GM19467 (cell line): ENCODE measurements at regions not wholly inside any gene's neighbourhood (a gene's known extent, or its start where the extent isn't known, plus 50 kb on each side); places are given as distances from the start of the nearest gene placed in this dataset.

Source experiments
- ATAC-seq: cut with Tn5 transposase; IDR thresholded peaks from one replicate; pipeline ENCODE4 v1.9.1; 2021; ENCODE audit warnings: mild to moderate bottlenecking, moderate library complexity; ENCODE audit not compliant: unreplicated experiment

DNA sequence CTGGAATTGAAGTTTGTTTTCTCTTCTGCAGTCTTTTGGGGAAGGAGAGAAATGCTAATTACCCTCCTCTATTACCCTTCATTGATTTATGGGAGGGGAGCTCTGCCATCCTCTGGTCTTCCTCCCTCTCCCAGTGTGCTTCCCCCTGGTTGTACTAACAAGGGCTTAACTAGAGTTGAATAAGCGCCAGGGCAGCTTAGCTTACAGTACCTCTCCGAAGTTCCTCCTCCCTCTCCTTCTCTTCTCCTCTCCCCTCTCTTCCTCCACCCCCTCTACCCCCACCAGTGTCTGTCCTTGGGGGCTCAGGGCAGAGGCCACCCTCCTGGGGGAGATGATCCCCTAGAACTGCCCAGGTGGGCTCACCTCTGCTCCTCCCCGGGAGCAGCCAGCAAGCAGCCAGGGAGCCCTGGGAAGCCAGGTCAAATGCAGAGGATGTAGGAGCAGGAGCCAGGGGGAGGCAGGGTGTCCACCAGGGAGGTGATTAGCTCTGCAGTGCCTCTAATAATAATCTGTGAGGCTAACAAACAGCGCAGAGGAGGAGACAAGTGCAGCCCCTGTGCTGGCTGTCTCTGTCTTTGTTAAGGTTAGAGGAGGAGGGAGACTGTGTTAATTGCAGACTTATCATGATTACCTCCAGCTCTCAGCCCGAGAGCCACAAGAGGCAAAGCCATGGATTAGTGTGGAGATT, 191.6 kb upstream of the CADM1 start:
- no peak for ATAC-seq

DNA sequence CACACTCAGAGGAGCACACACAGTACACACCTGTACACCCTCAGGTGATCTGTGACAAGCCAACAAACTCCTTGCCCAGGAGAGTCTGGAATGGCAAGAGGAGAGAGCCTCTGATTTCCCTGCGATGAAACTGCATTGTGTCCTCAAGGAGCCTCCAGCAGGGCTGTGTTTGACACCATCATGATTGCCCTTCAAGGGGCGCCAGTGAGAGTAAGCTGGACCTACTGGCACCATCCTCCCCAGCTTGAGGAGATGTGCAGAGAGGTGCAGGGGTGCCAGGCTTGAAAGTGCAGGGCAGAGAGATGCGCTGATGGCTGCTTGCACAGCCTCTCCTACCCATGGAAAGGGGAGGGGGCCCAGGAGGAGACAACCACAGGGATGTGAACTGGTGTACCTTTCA, 188.8 kb upstream of the CADM1 start:
- ATAC-seq = no peak

DNA sequence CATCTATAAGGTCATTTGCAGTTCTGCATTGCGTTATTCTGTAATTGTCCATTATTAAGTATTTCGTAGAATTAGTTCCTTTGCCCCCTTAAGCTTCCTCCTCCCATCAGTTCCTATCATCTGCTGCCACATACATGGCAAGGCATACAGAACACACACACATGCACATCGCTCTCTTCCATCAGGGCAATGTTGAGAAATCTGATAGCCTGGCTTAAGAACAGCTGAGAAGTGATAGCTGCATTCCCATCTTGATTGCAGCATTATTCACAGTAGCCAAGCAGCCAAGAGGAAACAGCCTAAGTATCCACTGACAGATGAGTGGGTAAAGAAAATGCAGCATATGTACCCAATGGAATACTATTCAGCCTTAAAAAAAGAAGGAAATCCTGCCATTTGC, 186.8 kb upstream of the CADM1 start:
- ATAC-seq = no peak

DNA sequence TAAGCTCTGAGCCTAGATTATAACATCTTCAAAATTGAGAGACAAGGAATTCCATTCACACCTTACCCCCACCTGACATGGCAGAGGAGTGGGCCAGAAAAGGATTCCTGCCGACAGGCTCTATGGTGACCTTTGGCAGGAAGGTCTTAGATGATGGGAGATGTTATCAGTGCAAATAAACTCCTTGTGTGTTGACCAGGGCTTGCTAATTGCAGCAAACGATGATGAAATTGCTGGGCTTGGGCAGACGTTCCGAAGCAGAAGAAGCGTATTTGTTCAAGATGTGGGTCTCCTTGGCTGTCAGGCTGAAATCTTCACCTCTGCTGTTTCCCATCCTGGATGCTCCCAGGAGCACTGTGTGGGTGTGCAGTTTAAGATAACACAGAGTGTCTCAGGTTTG, 183.7 kb upstream of the CADM1 start:
- ATAC-seq = no peak

DNA sequence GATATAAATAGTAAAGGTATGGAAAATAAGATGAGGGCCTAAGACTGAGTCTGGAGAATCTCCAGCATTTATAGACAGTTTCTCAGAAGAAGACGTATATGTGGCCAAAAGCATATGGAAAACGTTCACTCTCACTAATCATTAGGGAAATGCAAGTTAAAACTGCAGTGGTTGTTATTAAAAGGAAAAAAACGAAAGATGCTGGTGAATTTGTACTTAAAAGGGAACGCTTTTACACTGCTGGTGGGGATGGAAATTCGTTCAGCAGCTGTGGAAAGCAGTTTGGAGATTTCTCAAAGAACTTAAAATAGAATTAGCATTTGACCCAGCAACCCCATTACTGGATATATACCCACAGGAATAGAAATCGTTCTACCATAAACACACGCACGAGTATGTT, 180.5 kb upstream of the CADM1 start:
- no peak for ATAC-seq

DNA sequence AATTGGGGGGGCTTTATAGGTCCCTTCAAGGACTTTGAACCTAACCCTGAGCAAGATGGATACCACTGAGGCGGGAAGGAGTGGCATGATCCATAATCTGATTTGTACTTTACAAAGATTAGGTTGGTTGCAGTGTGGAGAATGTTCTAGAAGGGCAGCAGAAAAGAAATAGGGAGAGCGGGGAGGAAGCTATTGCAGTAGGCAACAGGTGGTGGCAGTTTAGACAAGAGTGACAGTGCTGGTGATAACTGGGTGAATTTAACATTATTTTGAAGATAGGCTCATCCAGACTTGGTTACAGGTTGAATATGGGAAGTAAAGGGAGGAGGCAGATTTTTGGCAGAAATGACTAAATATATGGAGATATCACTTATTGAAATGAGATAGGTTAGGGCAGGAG, 179.9 kb upstream of the CADM1 start:
- ATAC-seq = no peak

DNA sequence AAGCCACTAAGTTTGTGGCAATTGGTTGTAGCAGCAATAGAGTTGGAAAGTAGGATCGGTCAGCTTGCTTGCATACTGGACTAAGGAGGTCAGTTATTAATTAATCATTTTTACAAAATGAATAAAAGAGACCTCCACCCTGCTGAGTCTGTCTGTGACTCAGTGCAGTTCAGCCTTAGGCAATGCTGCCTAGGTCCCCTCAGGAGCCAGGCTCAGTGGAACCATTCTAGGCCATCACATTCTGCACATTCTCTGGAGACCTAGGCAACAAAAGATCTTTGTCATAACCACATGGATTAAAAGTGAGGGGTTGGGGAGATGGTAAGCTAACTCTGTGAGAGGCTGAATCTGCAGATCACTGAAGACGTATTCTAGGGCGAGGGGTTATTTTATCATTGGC, 178.7 kb upstream of the CADM1 start:
- ATAC-seq = no peak

DNA sequence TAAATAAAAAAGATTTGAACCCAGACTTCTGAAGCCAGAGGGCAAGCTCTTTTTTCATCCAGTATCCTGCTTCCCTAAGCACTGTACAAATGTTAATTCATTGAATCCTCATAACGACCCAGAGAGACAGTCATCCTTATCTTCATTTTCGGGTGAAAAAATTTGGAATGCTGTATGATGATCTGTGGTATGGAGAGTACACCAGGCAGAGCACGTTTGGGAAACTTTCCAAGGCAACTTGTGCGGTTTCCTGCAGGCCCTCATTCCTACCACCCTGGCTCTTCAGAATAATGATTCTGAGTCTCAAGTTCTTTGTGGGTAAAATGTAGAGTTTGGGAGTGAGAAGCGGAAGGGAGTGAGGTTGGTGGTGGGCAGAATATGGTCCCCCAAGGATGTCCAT, 177.9 kb upstream of the CADM1 start:
- no peak for ATAC-seq

DNA sequence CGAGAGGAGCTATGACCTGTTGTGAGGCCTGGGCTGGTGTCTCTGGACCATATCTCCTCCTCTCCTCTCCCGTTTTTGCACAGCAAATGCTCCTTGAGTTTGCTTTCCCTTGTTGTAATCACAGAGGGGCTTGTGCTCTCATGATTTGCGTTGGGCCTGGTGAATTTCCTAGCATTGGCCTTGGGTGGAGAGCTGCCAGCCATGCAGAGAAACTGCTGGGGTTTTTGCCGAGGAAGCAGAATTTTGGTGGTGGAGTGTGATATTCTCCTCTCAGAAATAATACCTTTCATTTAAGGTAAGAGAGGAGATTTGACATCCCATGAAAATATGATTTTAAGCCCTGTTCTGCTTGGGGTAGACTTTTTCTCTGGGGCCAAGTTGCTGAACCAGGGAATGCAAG, 175.7 kb upstream of the CADM1 start:
- ATAC-seq = no peak

DNA sequence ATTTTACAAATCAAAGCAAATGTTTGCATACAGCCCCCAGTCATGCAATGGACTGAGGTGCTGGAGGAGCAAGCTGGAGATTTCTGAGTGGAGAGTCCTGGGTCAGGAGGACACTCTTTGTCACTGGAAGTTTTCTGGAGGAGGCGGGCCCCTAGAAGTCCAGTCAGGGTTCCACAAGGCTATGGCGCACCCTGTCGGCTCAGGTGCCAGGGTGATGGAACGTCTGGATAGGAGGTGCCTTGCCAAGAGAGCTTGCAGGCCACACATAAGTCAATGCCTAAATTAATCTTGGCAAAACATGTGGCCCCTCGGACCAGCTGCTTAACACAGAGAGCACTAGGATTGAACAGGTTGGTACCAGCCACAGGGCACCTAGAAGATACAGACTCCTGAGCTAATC, 174.7 kb upstream of the CADM1 start:
- no peak for ATAC-seq

DNA sequence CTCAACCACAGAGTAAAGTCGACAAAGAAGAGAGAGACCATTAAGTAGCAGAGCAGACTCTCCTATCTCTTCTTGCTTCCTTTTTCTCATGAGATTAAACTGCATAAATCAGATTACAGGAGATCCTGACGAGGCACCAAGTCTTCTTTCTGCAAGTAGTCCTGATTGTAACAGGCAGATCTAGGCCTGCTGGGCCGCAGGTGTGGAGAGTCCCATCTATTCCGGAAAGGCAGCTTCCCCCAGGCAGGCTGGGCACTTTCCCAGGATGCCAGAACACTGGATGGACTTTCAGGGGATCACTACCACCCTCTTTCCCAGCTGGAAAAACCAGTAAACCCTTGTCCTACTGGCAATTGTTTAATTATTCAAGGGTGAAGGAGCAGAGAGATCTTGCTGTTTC, 173.0 kb upstream of the CADM1 start:
- no peak for ATAC-seq

DNA sequence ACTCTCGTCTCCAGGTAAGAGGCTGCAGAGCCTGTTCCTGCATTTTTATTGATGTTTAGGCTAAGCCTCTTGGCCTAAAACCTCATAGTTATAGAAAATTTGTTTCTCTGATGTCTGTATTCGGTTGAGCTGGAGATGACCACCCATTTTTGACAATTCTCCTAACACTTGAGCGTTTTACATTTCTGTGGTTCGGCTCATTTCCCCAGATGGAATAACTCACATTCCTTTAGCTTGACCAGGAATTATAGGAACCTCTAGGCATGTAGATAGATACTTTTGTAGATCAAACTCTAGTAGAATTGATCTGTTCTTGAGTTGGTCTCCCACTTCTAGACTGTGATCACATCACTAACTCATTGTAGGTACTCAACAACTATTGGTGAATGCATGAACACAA, 172.6 kb upstream of the CADM1 start:
- ATAC-seq = no peak

DNA sequence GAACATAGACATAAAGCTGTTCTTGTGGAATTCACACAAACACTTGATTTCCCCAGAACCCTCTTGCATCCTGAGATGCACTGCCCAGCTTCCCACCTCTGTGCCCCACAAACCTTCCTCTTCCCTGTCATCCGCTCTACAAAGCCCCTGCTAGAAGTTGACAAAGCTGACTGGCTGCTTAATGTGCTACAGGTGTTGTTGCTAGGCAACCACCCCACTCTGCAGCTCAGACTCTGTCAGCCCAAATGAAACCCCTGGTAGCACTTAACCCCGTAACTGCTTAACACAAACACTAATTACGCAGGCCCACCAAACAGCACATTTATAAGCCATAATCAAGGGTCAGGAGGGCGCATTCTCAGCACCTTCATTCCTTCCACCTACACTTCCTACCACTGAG, 172.0 kb upstream of the CADM1 start:
- no peak for ATAC-seq

DNA sequence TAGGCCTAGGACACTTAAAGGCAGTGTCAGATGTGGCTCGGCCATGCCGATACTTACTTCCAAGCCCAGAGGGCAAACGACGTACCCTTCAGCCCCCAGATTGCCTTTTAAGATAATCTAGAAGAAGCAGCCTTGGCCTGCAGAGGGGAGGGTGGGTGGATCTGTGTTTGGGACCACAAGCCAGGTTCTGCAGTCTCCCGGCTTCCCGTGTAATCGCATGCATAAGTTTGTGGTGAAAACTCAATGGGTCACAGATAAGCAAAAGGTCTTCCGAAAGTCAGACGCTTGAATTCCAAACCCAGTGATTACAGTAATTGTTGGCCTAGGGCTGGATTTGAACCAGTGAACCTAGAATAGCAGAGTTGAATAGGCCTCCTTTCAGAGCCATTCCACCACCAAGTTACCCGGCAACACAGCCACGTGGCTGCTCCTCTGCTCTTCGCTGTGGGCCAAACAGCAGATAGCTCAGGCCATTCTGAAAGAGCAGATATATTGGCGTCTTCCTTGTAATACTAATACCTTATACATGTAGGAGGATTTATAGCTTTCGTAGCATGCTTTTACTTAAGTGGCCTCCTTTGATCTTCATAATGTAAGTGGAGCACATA, 170.8 kb upstream of the CADM1 start:
- no peak for ATAC-seq

DNA sequence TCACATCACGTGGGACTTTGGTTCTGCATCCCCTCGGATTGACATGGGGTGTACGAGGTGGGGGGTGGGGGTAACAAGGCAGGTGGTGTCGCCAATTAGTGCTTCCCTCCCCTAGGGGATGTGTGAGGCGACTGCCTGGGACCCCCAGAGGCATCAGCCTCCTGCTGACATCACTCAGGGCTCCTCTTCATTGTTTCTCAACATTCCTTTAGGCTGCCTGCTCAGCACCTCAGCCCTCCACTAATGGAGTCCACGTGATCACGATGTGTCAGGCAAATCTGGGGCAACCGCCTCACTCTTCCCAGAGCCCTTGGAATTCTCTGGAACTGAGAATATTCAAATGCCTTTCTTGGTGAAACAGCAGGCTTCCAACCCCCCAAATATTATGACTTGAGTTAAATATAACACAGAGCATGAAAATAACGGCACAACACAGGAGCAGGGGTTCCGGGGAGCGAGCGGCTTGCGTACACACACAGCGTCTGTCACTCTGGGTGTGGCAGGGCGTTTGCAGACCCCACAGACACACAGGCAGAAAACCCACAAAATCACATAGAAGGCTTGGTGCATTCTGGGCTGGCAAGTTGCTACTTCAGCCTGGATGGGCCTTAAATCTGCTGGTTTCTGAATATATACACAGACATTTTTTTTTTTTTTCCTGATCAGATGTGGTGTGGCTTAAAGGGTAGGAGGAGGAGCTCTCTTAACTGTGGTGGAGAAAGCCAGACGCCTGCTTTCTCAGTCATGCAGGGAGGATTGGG, 170.1 kb upstream of the CADM1 start:
- ATAC-seq = no peak

DNA sequence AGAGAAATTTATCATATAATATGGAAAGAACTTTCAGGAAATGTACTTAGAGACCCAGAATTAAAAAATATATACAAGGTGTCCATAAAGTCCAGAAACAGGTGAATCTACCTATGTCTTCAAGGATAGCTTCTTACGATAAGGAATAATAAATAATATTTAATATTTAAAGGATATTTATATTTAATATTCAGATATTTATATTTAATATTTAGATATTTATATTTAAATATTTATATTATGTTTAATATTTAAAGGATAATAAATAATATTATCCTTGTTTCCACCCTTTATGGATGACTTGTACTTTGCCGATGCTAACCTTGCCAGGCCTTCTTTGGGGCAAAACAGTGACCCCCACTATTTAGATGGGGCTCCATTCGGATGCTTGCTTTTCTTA, 169.5 kb upstream of the CADM1 start:
- ATAC-seq = no peak

DNA sequence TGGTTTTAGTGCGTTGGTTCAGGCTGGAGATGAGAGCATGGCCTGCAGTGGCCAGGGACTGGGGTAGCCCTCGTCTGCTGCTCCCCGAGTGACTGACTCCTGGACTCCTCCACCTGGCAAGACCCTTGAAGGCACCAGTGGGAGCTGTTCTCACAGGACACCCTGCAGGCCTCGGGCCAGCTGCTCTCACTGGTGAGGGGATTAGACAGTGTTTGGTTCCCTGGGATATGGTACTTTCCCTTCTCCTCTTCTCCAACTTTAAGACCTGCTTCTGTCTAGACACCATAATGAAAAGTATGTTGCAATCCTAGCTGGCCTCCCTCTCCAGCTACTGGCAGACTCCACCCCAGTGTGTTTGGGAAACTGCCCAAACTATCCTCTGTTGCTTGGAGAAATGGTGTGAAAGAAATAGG, 168.8 kb upstream of the CADM1 start:
- ATAC-seq = no peak

DNA sequence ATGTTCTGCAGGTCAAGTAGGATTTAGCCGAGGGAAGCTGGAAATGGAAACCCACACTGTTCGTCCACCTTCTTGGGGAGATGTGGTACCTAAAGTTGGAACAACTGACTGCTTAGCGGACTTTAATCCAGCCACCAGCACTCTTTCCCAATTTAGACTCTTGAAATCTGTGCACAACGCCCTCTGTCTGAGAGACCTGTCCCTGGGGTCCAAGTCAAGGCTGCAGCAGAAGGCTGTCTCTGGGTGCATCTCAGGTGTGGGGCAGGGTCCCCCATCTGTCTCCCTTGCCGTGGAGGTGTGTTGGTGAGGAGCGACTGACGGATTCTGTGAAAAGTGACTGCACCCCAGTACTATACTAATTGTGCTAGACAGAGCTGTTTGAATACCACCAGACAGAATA, 168.2 kb upstream of the CADM1 start:
- no peak for ATAC-seq

DNA sequence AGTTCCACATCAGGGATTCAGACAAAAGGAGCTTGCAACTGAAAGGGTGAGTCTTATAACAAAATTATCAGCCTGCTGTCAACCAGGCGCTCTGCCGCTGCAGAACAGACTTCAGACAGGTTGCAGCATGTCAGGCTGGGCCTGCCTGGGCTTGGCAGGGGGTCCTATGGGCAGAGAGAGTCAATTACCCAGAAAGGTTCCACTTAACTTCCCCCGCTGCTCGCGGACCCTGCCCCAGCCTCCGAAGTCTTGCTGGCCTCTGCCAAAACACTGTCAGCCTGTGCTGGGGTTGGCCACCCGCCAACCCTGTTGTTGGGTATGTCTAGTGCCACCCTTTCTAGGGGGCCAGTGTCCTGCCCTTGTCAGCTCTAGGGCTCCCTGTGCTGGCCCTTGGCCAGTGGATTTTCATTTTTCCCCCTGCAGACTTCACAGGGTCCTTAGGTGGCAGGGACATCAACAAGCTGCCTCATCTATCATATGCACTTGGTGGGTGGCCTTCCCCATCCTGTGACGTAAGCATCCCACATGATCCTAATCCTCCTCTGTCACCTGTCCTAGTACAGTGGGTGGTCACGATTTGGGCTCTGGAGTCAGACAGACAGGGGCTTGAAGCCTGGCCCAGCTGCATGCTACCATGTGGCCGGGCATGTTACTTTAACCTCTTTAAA, 166.5 kb upstream of the CADM1 start:
- no peak for ATAC-seq

DNA sequence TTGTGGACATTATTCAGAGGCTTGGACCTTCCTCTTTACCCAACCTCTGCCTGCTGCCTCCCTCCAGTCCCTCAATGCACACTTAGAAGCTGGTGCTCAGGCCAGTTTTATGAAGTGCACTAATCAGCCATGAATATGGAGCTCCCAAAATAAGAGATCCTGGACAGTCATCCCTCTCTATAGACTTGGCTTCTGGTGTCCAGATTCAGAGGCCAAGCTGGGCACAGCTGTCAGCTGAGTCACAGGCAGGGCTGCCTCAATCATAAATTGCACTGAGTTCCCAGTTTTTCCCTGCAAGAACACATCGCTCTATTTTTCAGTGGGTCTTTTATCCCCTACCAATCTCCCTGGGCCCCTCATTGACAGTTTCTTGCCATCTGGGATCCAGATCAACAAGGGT, 161.7 kb upstream of the CADM1 start:
- ATAC-seq = no peak

DNA sequence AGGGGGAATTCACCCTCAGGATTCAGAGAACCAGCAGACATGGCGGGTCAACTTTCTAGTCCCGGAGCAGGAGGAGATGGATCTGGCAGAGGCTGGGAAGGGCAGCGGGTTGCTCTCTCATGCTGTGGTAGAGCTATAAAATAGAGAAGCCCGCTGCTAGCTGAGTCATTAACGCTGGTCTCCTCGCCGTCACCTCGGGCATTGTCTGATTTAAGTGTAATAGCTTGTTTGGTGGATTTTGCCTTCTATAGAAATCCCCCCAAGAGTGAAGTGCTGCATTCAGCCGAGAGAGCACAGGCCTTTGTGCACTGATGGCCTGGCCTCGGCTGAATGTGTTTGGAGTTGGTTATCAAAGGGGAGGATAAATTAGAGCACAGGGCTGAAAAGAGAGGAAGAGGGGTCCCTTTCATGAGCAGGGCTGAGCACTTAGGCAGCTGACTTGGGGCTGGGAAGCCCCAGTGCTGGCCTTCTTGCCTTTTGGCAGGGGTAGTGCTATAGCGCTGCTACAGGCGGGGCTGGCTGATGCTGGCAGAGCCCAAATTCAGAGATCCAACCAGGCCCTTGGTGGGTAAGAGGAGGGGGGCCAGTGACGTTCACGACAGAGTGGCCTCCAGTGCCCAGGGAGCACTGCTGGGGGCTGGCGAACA, 161.1 kb upstream of the CADM1 start:
- no peak for ATAC-seq
